ENCODE measurements at regions not wholly inside any gene's neighbourhood (a gene's known extent, or its start where the extent isn't known, plus 50 kb on each side); places are given as distances from the start of the nearest gene placed in this dataset.
A peak's percentile ranks its signal among the peaks of the same experiment; 100 is the strongest.

- DNase-seq (ENCODE audit: low read depth): no peak
Observed at GRCh38 chr2:126495189-126495588, 160.8 kb upstream of the GYPC start.

GRCh38 chr2:126496493-126496892 is 159.5 kb upstream of the GYPC start:
- no peak for DNase-seq (ENCODE audit: low read depth)

DNA sequence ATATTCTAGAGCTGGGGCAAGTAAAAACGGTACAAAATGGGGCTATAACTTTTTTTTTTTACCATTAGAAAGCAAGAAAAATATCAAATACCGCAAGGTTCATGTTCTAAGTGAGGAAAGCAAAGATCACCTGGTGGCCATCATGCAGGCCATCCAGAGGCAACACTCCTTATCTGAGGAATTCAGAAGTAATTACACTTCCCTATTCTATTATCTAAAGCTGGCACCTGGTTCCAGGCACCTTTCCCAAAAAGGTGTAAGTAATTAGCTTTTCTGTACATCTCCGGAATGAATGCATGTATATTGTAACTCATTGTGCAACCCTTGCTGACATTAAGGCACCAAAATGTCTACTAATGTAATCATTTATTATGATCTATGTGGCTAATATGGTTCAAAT is 152.5 kb upstream of the GYPC start:
- DNase-seq (ENCODE audit: low read depth): no peak

GRCh38 chr2:126504949-126505348 is 151.0 kb upstream of the GYPC start:
- no peak for DNase-seq (ENCODE audit: low read depth)

DNA sequence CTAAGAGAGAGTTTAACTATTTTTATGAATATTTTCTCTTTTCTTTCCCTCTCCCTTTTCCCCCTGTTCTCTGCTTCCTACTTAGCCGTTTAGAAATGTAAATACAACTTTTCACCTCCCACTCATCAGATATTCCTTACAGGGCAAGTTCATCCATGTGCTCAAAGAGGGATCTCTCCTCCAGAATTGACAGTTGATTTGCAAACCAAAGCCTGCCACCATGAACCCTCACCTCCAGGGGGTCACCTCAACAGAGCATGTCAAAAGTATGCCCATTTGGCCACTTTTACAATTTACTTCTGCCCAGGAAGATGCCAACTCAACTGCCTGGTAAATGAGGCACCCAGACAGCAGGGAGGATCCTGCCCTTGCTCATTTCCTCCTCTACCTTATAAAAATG is 149.2 kb upstream of the GYPC start:
- no peak for DNase-seq (ENCODE audit: low read depth)

DNA sequence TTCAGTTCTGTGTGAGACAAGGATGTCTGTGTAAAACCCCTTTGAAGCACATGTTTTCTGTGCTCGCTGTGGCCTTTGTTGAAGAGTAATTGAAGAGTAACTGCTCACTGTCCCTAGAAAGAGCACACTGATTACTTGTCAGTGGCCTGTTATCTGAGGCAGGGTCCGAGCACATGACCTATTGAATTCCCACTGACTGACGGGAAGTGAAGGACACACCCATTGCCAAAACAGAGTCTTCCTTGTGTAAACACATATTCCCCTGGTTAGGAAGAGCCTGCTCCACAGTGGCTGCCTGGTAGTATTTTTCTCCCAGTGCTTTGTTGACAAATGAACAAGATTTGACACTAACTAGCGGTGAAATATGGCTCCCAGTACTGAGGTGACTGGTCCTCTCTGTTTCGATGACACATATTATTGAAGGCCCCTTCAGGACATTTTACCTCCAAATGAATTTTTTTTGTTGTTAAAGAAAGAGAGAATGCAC is 148.5 kb upstream of the GYPC start:
- no peak for DNase-seq (ENCODE audit: low read depth)

DNA sequence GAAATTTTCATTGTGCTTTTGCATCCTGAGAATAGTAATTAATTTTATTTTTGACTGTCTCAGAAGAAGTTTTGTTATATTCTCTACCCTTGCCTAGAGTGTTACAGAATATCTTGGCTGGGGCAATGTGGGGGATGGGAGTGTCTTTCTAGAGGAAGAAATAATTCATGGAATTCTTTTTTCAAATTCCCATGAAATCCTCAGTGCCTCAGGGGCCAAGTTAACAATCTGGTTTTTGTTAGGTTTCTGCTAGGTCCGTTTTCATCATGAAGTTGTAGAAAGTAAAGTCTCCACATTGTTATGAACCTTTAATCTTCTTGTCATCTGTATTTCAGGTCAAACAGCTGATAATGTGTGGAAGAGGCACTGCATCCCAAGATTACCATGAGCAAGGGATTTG is 145.6 kb upstream of the GYPC start:
- DNase-seq (ENCODE audit: low read depth): no peak

DNA sequence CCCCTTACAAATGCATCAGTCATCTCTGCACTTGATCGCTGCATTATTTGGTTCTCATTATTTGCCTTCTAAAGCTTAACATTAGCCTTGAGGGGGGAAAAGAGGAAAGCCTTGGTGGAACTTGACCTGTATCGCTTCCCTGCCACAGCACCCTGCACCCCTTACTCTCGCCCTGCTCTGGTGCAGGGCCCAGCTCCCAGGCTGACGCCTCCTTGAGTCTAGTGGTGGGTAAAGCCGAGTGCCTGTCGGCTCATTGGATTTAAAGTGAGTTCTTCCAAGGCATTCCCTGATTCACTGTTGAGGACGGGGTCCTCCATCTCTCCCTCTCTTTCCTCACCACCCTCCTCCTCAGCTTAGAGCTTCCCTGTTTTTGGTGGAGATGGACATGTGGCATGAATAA is 145.0 kb upstream of the GYPC start:
- no peak for DNase-seq (ENCODE audit: low read depth)

- DNase-seq (ENCODE audit: low read depth): no peak
Observed at GRCh38 chr2:126512026-126512425, 143.9 kb upstream of the GYPC start.

- DNase-seq (ENCODE audit: low read depth): no peak
Observed at GRCh38 chr2:126513033-126513432, 142.9 kb upstream of the GYPC start.

DNA sequence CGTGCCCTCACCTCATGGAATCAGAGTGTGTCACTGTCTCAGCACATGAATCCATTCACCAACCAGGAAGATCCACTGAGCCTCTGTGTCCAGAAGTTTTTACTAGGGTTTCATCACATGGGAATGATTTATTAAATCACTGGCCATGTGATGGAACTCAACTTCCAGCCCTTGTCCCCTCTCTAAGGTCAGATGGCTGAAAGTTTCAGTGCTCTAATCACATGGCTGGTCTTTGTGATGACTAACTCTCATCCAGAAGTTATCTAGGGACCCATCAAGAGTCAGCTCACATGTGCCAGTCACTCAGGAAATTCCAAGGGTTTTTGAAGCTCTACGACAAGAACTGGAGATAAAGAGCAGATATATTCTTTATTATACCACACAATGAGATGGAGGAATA is 140.5 kb upstream of the GYPC start:
- no peak for DNase-seq (ENCODE audit: low read depth)

GRCh38 chr2:126518196-126518595 is 137.8 kb upstream of the GYPC start:
- DNase-seq (ENCODE audit: low read depth): no peak

DNA sequence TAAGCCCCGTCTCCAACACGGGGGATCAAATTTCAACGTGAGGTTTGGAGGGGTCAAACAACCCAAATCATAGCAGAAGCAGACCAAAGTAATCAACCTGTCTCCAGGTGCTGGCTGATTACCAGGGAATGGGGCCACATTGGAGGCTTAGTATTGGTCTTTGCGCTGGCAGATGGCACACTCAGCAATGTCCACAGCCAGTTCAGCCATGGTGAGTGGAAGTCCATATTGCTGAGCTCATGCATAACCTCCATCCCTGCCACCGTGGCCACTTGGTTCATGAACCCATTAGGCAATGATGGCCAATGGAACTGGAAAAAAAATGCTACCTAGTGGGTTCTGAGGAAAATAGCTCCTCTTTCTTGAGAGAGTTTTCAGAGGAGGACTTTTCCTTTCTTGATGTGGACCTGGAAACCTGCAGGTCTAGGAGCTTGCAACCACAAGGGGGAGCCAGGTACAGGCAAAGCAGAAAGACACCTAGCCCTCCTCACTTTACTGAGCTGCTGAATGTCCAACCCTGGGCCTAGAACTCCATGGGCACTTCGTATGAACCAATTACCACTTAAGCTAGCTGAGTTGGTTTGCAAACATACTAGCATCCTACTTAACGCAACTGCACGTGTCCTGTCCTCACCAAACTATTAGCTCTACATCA is 128.0 kb upstream of the GYPC start:
- DNase-seq (ENCODE audit: low read depth): peak; percentile 60

GRCh38 chr2:126531029-126531428 is 124.9 kb upstream of the GYPC start:
- DNase-seq (ENCODE audit: low read depth): no peak

GRCh38 chr2:126534478-126534877 is 121.5 kb upstream of the GYPC start:
- no peak for DNase-seq (ENCODE audit: low read depth)

GRCh38 chr2:126535408-126535807 is 120.5 kb upstream of the GYPC start:
- DNase-seq (ENCODE audit: low read depth): no peak

- DNase-seq (ENCODE audit: low read depth): no peak
Observed at GRCh38 chr2:126536605-126537200, 119.3 kb upstream of the GYPC start.

- DNase-seq (ENCODE audit: low read depth): no peak
Observed at GRCh38 chr2:126539101-126539500, 116.9 kb upstream of the GYPC start.

GRCh38 chr2:126542247-126542646 is 113.7 kb upstream of the GYPC start:
- no peak for DNase-seq (ENCODE audit: low read depth)

- DNase-seq (ENCODE audit: low read depth): no peak
Observed at GRCh38 chr2:126543081-126543480, 112.9 kb upstream of the GYPC start.

DNA sequence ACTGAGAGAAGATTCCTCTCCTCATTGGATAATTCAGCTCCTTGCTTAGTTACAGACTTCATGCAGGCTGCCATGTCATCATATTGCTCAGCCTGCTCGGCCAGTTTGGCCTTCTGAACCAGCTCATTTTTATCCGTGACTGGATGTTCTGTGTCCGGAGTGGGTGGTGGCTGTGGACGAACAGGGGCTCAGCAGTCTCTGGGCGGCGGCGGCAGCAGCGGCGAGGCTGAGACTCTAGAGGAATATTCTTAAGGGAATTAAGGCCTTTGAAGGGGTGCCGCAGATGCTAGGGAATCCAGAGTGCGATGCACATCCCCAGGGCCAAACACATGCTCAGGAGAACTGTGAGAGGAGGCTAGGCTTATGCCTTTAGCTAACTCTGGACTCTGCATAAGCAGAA is 97.9 kb upstream of the GYPC start:
- DNase-seq (ENCODE audit: low read depth): no peak

DNA sequence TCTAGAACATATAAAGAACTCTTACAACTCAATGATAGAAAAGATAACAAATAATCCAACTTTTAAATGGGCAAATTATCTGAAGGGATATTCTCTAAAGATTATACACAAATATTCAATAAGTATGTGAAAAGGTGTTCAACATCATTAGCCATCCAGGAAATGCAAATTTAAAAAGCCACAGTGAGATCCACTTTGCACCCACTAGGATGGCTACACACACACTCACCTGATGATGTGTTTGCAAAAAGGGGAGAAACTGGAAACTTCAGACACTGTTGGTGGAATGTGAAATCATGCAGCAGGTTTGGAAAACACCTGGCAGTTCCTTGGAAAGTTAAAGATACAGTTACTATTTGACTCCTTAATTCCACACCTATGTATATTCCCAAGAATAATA is 87.2 kb upstream of the GYPC start:
- no peak for DNase-seq (ENCODE audit: low read depth)

GRCh38 chr2:126571403-126571802 is 84.6 kb upstream of the GYPC start:
- no peak for DNase-seq (ENCODE audit: low read depth)

DNA sequence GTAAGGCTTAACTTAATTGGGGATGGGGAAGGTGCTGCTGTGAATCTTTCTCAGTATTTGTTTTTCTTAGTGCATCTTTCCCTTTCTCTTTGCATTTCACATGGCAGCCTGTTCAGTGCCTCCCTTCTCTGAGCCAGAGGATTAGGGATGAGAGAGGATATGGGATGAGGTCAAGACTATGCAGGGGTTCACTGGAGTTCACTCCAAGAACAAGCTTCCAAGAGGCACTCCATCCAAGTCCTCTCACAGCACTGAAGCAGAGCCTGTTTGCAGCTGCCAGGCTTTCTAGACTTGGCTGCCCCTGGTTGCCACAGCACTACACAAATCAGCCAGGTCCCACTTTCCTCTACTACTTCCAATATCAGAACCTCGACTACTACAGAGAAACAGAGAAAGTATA is 80.3 kb upstream of the GYPC start:
- DNase-seq (ENCODE audit: low read depth): no peak
